Activated T-cell treated with anti-CD3 and anti-CD28 coated beads, Interleukin-2, amount 50 U/mL, for 48 hours (primary cell): ENCODE measurements at regions not wholly inside any gene's neighbourhood (a gene's known extent, or its start where the extent isn't known, plus 50 kb on each side); places are given as distances from the start of the nearest gene placed in this dataset.
"Not testable (repeated sequence)": the region's sequence is repeated elsewhere in the genome, so short reads cannot be mapped to it uniquely, and the experiment has no call there.

Source experiments
- DNase-seq, 2 experiments: peaks; one replicate each; pipeline ENCODE4 v3.0.0-alpha.2; 2020

DNA sequence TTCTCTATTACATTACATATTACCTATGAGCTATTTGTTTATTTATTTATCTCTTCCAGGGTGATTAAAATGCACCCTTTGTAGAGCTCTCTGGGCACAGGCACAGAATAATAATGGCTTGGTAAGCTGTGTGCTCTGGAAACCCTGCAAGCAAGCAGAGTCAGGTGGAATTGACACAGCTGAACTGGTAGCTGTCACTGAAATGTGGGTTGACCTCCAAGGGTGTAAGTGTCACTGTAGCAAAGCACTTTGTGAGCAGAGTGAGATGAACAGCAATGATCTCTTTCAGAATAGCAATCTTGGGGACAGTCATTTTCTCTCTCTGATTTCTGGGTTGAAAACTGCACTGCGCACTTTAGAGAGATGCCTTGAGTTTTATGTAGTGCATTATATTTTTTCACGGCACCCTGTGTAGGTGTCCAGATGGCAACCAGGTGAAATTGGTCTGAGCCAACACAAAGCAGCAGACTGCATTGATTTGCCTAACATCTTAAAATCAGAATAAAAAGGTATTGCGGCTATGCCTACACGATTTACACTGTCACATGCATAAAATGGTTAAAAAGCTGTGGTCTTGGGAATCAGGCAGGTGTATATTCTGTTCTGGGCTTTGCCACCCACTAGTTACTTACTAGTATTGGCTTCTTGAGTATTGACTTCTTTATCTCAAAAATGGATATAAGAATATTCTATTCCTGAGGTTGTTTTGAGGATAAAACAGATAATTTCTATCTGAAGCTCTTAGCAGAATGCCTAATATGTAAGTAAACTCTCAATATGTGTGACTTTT is 450.3 kb downstream of the RAPGEF2 start:
- DNase-seq: no peak

DNA sequence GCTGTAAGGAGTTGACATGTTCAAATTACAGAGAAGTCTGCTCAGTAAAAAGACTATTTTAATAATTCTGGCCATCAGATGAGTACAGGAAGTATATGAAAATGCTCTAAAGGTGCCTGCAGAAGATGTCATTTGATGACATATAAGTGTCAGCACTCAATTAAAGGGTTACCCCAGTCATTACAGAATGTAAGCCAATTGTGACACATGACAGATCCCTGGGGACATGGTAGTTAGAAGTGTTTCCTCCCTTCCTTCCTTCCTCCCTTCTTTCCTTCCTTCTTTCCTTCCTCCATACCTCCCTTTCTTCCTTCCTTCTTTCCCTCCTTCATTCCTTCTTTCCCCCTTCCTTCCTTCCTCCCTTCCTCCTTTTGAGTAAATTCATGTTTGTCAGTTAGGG is 453.0 kb downstream of the RAPGEF2 start:
- DNase-seq: no peak

DNA sequence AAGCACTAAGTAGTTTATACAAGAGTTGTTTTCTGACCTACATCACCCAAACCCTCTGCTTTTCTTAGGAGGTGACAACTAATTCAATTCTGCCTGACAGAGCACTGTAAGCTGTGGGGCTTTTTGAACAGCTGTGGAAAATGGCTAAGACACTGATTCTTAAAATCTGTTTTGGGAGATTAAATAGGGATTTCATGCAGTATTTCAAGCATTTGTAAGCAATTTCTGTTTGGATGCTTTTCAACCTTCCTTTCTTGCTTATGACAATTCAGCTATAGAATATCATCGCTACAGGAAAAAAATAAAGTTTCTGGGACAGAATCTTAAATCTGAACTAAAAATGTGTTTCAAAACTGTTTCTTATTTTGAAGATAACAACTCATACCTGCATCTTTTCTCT is 459.5 kb downstream of the RAPGEF2 start:
- no peak for DNase-seq

DNA sequence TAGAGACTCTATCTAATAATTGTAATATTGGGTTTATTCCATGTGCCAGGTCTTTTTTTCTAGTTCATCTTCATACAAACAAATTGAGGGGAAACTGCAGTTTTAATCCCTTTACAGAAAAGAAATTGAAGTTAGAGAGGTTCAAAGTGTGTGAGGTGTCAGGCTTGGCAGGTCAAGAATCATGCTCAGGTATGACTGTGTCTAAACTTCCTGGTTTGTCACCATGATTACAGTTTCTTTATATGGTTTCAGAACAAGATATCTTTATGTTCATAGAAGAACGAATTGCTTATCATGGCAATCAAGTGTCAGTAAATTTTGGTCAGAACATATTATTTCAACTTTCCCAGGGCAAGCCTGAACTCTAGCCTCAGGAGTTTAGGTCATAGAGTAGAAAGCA is 460.4 kb downstream of the RAPGEF2 start:
- DNase-seq: no peak

DNA sequence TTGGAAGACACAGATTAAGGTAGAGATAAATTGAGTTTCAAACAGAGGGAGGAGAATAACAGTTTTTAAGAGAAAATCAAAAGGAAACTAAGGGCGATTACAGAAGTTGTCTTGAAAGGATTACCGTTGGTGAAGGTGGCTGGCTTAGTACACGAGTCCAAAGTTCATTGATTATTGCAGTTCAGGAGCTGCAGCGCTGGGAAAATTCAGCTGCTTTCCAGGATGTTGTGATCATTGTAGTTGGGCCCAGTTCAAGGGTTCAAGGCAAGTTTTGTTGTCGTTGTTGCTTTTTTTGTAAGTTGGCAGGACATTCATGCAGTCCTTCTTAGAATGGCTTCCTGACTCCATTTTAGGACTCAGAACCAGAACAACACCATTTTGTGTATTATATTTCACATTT is 461.7 kb downstream of the RAPGEF2 start:
- no peak for DNase-seq

DNA sequence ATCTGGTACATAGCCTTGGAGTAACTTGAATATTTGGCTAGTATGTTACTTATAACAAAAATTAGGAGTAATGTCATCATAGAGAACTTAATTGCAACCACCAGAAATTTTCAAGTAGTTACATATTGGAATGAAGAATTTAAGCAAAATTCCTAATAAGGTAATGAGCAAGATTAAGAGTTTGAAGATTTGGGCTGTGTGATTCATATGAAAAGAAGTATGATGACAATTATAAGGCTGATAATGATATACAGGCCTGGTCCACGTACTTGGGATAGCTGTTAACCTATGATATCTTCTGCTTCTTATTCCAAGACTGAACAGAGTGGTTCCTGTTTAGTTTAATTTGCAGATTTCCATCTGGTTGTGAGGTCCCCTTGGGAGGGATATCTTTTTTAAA is 463.9 kb downstream of the RAPGEF2 start:
- DNase-seq: no peak

DNA sequence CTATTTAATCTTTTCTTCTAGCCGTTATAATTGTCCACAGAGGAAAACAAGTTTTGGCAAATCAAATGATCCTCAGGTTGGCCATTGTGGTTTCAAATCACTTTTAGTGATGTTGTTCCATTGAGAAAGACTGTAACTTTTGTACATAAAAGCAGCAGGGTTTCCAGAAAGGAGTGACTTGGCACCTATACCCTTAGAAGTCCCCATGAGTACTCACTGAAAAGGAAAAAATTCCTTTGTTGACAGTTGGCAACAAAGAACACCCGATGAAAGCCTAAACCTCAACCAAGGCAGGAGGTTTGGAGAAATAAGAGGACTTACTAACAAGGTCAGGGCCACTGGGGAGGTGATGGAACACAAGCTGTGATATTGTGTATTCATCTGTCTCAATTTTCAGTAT is 474.4 kb downstream of the RAPGEF2 start:
- no peak for DNase-seq

DNA sequence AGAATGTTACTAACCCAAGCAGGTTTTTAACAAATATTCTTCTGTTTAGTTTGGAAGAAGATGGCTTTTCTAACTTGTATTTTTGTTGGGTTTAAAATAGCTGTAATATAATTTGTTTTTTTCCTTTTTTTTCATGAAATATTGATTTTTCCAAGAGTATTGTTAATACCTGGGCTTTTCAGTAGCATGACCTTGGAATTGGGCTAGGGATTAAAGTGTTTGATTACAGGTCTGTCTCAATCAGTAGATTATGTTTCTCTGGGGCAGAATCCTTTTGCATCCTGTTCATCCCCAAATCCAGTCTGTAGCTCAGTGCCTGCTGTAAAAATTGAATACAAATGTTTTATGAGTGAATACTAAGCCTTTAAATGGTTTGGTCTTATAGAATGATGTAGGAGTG is 479.8 kb downstream of the RAPGEF2 start:
- DNase-seq: no peak

DNA sequence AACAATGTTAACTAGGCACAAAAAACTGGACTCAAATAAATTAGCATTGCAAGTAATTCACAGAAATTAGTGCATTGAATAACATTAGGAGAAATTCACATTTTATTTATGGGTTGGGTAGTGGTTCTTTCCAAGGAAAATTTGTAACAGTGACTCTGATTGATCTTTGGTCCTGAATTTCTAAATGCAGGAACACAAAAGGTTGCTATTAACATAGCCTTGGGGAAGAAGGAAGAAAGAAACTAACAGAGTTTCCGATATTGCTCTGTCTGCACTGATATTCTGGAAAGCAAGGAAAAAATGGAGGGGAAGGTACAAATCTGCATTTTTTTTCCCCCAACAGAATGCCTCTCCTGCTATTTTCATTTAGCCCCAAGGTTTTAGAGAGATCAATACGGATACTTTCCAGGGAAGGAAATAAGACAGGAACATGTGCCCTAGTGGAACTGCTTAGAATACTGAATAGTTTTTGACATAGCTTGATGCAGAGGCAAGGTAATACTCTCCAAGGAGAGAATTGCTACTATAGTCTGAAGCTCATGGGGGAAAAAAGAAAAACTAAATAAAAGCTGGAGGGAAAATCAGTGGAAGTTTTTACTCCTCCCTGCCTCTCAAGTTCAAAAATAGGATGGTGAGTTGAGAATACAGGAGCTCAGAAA is 490.1 kb downstream of the RAPGEF2 start:
- DNase-seq: no peak

DNA sequence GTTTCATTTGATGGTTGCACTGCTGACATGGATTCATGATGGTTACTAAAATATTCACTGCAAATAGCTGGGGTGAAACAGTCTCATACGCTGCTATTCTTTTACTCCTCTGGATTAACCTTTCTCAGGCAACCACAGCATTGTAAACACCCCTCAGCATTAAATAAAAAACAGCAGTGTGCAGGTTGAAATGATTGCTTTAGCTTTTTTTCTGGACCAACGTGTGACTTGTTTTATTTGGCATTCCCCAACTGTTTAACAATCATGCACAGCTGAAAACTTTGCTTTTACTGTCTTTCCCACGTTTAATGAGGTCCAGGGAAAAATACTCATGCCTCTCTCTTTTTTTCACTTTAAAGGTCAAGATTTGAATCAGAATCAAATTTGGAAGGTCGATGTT is 490.8 kb downstream of the RAPGEF2 start:
- no peak for DNase-seq

DNA sequence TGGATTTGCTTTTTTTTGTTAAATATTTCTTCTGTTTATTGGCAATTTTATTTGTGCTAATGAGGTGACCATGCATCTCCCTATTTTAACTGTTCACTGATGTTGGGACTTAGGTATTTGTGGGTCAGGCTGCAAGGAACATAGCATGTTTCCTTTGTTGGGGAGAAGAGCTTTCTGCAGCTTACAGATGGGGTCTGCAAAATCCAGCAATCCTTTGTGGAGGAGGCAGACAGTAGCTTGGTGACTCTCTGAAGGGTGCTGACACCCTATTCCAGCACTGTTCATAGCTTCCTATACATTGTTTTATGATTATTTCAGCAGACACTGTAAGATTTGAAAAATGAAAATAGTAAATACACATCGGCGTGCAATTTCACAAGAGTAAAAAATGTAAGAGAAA is 491.7 kb downstream of the RAPGEF2 start:
- DNase-seq: no peak

DNA sequence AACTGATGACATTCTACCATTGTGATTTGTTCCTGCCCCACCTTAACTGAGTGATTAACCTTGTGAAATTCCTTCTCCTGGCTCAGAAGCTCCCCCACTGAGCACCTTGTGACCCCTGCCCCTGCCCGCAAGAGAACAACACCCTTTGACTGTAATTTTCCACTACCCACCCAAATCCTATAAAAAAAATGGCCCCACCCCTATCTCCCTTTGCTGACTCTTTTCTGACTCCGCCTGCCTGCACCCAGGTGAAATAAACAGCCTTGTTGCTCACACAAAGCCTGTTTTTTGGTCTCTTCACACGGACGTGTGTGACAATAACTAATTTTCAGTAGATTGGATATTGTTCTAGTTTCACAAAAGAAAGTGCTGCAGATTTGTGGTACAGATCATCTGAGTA is 492.2 kb downstream of the RAPGEF2 start:
- DNase-seq: not testable (repeated sequence)

DNA sequence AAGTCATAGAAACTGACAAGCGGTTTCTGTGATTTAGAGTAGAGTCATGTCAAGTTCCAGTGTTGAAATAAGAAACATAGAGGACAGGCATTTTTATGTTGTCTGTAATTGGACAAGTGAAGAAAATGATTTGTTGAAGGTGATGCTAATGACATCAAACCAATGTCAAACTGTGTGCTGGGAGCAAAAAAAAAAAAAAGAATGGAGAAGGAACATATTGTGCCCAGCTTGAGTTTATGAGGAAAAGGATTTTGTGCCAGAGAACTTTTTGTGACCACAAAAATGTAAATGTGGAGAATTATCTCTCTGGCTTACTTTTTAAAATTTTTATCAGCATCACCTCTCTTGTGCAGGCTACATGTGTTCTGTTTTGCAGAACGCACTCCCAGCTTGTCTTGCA is 495.7 kb downstream of the RAPGEF2 start:
- DNase-seq: no peak

DNA sequence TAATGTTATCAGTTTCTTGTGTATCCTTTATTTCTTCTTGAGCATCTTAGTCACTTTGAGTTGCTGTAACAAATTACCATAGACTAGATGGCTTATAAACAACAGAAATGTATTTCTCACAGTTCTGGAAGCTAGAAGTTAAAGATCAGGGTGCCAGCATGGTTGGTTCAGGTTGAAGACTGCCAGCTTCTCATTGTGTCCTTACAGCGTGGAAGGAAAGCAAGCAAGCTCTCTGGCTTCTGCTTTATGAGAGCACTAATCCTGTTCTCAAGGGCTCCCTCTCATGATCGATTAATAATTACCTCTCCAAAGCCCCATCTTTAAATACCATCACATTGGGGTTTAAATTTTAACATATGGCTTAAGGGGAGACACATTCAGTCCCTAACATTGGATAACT is 497.2 kb downstream of the RAPGEF2 start:
- no peak for DNase-seq

DNA sequence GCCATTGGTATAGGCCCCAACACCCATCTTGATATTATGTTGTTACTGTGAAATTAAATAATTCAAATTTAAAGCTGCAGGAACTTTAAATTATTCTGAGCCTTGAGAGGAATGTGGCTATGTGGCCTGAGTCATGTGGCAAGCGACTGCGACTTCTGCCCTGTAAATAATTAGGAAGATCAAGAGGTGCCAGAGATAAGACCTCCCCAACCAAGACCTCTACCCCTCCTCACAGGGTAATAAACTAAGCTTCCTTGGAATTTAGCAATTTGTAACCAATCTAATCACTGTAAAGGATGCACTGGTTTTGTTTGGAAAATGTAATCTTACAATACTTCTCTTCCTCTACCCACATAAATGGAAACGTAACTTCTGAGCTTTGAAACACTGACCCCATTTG is 501.9 kb downstream of the RAPGEF2 start:
- DNase-seq: no peak

DNA sequence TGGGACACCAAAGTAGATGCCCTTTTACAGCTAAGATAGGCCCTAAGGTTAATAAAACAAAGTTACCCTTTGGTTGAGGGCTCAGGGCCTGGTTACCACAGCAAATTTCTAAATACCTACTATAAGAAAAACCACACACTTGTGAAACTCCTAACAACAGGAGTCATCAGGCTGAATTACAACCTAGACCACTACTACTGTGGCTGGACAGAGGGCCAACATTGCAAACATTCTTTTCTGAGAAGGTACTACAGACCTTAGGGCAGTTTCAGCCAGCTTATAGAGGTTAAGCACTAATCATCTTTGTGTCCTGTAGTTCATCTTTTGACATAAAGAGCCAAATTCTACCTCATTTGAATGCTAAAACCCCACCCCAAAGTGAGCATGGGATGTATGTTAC is 504.0 kb downstream of the RAPGEF2 start:
- no peak for DNase-seq

DNA sequence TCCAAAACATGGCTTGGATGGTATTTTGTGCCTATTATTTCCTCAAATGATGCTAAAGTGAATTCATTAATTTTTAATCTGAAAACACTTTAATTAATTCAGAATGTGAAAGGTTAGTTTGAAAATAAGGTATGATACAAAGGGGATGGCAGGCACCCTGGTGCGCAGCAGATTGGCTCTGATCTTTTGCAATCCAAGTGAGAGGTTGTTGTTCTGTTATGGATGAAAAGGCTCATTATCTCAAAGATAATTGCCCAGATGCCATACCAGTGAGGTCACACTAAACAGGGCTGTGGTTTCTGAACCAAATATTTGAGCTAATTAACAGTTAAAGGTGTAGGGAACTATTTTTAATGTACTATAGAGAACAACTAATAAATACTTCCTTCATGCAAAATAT is 504.9 kb downstream of the RAPGEF2 start:
- DNase-seq: no peak

DNA sequence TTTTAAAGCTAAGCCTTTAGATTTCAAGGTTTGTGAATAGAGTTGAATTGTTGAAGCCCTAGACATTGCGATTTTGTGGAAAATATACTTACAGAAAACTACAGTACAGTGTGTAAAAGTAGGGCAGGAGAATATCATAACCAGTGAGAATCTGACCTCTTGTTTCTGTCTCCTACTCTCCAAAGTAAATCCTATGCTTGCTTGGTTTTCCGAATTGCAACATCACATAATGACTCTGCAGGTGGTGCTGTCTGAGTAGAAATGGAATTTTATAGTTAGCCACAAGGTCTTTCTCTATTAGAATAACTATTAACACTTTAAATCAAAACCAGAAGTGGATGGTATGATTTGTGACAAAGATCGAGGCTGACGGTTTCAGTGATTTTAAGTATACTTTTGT is 505.6 kb downstream of the RAPGEF2 start:
- DNase-seq: no peak

DNA sequence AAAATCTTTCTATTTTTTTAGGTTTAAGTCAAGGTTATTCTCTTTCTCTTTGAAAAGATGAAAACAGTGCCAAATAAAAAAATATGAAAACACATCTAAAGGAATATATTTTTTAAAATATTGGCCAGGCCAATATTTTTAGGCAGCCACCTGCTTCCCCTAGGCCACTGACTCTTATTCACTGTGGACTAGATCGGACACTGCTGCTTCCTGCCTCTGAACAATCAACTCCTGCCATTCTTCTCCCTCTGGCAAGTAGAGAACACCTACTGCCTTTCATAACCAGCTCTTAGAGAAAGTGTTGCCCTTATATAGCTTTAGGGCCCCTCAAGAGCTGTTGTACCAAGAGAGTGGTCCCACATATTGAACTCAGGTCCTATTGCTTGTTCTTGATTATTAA is 529.2 kb downstream of the RAPGEF2 start:
- no peak for DNase-seq

DNA sequence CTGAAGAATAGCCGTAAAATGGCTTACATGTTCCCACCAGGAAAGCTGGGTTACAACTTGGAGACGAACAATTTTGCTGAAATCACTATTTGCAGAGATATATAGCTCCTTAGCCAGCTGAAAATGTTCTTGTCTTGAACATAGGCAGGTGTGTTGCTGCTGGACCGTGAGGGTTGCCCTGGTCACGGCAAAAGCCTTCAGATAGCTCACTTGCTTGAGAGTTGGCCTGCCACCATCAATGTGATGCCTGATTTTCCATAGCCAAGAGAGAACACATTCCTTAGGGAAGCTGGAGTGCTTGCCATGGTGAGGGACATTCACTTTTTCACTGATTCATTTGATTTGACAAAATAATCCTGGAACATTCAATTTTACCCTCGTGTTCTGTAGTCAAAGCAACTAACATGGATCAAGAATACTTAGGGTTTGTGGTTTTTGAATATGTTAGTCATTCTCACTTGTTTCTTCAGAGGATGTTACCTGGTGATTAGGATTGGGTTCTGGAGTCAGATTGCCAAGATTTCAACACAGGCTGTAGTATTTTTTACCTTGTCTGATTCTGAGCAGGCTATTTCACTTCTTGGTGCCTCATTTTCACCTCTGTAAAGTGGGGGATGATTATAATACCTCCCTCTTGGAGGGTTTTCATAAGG is 536.9 kb downstream of the RAPGEF2 start:
- no peak for DNase-seq

DNA sequence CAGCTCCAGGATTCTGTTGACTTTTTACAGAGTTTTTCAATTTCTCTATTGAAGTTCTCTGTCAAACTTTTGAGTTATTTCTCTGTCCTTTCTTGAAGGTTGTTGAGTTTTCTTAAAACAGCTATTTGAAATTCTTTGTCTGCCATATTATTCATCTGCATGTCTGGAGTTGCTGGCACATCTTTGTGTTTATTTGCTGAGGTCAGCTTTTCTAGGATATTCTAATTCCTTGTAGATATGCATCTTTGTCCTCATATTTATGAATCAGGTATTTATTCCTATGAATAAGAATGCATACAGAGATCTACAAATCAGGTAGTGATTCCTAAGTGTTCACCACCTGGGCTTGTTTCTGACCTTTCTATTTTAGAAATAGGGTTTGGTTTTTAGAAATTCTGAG is 546.4 kb downstream of the RAPGEF2 start:
- no peak for DNase-seq

DNA sequence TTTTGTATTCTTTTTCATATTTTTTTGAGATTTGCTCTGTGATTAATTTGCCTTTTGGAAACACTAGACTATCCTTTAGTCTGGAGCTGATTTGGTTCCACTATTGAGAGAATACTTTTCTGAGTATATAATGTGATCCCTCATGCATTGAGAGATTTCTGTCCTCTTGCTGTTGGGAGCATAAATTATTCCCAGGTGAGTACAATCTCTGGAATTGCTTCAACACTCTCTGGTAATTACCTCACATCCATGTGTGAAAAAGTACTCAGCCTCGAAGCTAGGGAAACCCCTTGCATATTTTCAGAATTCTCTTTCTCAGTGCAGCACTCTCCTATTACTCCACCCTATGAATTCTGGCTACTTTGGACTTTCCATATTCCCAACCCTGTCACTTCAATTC is 550.0 kb downstream of the RAPGEF2 start:
- DNase-seq: no peak

DNA sequence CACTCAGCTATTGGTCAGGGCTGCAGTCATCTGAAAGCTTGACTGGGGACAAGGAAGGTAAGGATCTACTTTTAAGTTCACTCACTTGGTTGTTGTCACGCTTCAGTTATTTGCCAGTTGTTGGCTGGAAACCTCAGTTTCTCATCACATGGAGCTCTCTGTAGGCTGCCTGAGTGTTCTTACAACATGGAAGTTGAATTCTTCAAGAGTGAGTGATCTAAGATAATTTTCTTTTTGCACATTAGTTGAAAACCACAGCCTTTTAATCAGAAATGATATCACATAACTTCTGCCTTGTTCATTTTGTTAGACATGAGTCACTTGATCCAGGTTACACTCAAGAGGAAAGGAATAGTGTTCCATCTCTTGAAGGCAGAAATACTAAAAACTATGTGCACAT is 552.7 kb downstream of the RAPGEF2 start:
- no peak for DNase-seq

DNA sequence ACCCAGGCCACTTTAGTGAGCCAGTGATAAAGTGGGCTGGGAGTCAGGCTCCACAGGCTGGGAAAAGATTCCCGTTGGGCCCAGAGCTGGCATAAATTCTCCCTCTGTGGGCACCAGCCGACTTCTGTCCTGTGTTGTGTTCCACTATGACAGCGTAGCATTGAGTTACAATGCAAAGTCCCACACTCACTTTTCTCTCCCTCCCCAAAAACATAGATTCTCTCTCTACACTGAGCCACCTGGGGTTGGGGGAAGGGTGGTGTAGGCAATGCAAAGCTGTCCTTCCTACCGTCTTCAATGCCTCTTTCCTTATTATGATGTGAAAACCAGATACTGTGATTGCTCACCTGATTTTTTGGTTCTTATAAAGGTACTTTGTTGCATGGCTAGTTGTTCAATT is 566.2 kb downstream of the RAPGEF2 start:
- no peak for DNase-seq
